NB4 (cell line): ENCODE measurements at regions not wholly inside any gene's neighbourhood (a gene's known extent, or its start where the extent isn't known, plus 50 kb on each side); places are given as distances from the start of the nearest gene placed in this dataset.

Experiments used
- CTCF ChIP-seq: IDR thresholded peaks from one replicate; pipeline ENCODE4 v1.5.1; 2012; ENCODE audit warnings: low read depth, low read length
- MAX ChIP-seq: IDR thresholded peaks from 2 replicates; pipeline ENCODE4 v1.6.1; 2011; ENCODE audit warnings: low read depth, low read length

GRCh38 chr5:124538191-124538590 lies 208.2 kb downstream of the ZNF608 start:
- TF ChIP-seq CTCF (no peak), MAX (no peak)
